ENCODE measurements at regions not wholly inside any gene's neighbourhood (a gene's known extent, or its start where the extent isn't known, plus 50 kb on each side); places are given as distances from the start of the nearest gene placed in this dataset.

DNA sequence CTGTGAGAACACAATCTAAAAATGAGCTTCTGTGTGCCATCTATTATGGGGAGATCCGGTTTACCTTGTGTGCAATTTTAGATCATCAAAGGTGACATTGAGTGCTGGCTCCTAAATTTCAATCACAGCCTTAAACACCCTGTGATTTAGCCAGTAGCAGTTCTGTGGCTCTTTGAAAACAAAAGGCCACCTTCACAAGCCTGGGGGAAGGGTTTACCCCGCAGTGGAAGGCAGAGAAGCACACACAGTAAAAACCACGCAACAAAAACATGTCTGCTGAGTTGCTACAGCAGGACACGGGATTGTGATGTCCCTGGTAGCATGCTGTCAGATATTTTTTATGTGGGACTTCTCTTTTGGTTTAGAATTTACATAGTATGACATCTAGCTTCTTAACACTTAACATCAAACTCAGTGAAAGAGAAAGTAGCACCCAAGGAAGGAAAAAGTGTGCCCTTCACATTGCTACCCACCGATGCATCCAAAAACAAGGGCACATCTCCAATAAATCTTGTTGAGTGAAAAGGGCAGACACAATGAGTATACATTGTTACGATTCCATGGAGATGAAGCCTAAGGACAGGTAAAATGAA, 56.1 kb upstream of the RNF152 start:
- DNase-seq (ENCODE audit: low spot score in 2 of 2): no peak
- TF ChIP-seq EP300 (IDR thresholded peaks at IDR 0.05) (no peak), POLR2A (IDR thresholded peaks at IDR 0.05) (no peak)
- TF ChIP-seq, protein P1, sequence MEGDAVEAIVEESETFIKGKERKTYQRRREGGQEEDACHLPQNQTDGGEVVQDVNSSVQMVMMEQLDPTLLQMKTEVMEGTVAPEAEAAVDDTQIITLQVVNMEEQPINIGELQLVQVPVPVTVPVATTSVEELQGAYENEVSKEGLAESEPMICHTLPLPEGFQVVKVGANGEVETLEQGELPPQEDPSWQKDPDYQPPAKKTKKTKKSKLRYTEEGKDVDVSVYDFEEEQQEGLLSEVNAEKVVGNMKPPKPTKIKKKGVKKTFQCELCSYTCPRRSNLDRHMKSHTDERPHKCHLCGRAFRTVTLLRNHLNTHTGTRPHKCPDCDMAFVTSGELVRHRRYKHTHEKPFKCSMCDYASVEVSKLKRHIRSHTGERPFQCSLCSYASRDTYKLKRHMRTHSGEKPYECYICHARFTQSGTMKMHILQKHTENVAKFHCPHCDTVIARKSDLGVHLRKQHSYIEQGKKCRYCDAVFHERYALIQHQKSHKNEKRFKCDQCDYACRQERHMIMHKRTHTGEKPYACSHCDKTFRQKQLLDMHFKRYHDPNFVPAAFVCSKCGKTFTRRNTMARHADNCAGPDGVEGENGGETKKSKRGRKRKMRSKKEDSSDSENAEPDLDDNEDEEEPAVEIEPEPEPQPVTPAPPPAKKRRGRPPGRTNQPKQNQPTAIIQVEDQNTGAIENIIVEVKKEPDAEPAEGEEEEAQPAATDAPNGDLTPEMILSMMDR (IDR thresholded peaks at IDR 0.05): no peak
- 53 to 59% methylated on average over 6 of the region's 6 CpGs for WGBS, 2 donors
- no peak overlapping the region for H3K4me3 ChIP-seq
- H3K9me3 ChIP-seq: no peaks in the 10 kb centered on the region
- H3K4me1 ChIP-seq: no peaks in the 10 kb centered on the region
- no peaks in the 10 kb centered on the region for H3K36me3 ChIP-seq
- H3K27ac ChIP-seq: no peak overlapping the region
- H3K27me3 ChIP-seq: no peaks in the 10 kb centered on the region

DNA sequence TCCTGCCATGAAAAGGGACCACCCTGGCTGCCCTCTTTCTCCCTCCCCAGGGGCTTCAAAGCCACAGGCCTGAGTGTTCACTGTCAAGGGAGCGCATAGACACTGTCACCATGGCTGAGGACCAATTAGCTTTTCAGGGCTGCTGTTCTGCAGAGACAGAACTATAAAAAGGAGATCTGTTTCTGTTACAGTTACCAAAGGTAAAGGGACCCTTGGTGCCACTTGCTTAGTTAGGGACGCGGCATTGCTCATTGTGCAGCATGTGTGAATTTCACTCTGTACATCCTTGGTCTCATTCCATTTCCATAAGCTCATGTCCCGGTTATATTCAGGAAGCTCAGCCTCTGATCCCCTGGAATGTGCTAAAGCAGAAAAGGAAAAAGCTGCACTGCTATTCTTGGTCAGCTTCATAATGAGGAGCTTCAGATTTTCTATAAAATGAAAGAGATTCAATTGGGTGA, 55.5 kb upstream of the RNF152 start:
- Histone ChIP-seq H3K27ac (no peak overlapping the region), H3K4me1 (no peaks in the 10 kb centered on the region), H3K4me3 (no peak overlapping the region), H3K9me3 (no peaks in the 10 kb centered on the region), H3K36me3 (no peaks in the 10 kb centered on the region), H3K27me3 (no peaks in the 10 kb centered on the region)
- 43 to 46% methylated on average over 4 of the region's 4 CpGs for WGBS, 2 donors
- TF ChIP-seq EP300 (IDR thresholded peaks at IDR 0.05) (no peak), POLR2A (IDR thresholded peaks at IDR 0.05) (no peak)
- TF ChIP-seq, protein P1 (IDR thresholded peaks at IDR 0.05): no peak
- DNase-seq (ENCODE audit: low spot score in 2 of 2): no peak

DNA sequence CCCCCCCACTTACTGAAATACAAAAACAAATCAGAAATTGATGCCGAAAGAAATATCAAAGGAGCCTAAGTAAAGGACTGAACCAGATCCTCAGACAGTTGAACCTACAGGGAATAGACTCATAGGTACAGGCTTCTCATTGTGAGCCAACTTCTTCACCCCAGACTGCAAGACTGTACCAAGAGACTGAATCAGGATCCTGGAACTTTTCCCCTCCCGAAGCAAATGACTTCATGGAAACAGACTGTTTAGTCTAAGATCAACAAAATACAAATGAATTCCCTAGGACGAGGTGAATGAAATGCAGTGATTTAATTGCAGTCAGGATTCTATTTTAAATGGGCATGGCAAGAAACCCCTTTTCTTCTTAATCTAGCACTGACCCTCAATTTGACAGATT, 53.6 kb upstream of the RNF152 start:
- no peak for TF ChIP-seq POLR2A (IDR thresholded peaks at IDR 0.05)
- TF ChIP-seq, protein P1 (IDR thresholded peaks at IDR 0.05): no peak
- TF ChIP-seq EP300 (IDR thresholded peaks at IDR 0.05): no peak
- 40 to 55% methylated on average over 3 of the region's 3 CpGs for WGBS, 2 donors
- no peaks in the 10 kb centered on the region for H3K36me3 ChIP-seq
- no peak for DNase-seq (ENCODE audit: low spot score in 2 of 2)
- no peaks in the 10 kb centered on the region for H3K27me3 ChIP-seq
- H3K9me3 ChIP-seq: no peaks in the 10 kb centered on the region
- no peaks in the 10 kb centered on the region for H3K4me1 ChIP-seq
- H3K4me3 ChIP-seq: no peak overlapping the region
- no peak overlapping the region for H3K27ac ChIP-seq

DNA sequence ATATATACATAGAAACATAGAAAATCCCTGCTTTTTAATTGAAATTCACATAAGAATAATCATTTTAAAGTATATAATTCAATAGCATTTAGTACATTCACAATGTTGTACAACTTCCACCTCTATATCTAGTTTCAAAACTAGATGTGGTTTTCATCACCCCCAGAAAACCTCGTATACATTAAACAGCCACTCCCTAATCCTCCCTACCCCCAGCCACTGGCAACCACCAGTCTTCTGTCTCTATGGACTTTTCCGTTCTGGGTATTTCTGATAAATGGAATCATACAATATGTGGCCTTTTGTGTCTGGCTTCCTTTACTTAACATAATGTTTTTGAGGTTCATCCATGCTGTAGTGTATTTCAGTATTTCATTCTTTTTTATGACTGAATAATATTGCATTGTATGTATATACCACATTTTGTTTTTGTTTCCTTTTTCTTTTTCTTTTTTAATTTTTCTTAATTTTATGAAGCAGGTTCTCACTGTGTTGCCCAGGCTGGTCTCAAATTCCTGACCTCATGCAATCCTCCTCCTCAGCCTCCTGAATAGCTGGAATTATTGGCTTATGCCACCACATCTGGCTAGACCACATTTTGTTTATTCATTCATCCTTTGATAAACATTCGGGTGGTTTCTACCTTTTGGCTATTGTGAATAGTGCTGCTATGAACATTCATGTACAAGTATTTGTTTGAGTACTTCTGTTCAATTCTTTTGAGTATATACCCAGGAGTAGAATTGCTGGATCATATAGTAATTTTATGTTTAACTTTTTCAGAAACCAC, 50.6 kb upstream of the RNF152 start:
- Histone ChIP-seq H3K4me1 (no peaks in the 10 kb centered on the region), H3K36me3 (no peaks in the 10 kb centered on the region)
- WGBS, 2 donors: 71 to 81% methylated on average over 3 of the region's 3 CpGs

More for the DNA sequence above, 50.6 kb upstream of the RNF152 start:
- no peaks in the 10 kb centered on the region for H3K27me3 ChIP-seq
- H3K9me3 ChIP-seq: no peaks in the 10 kb centered on the region
- no peak overlapping the region for H3K27ac ChIP-seq
- DNase-seq (ENCODE audit: low spot score in 2 of 2): no peak
- TF ChIP-seq EP300 (IDR thresholded peaks at IDR 0.05) (no peak), POLR2A (IDR thresholded peaks at IDR 0.05) (no peak)
- TF ChIP-seq, protein P1 (IDR thresholded peaks at IDR 0.05): no peak
- H3K4me3 ChIP-seq: no peak overlapping the region

Data from tibial nerve (tissue), 4 donors.